Colonic mucosa (tissue), 4 donors: ENCODE measurements at regions not wholly inside any gene's neighbourhood (a gene's known extent, or its start where the extent isn't known, plus 50 kb on each side); places are given as distances from the start of the nearest gene placed in this dataset.
A peak's percentile ranks its signal among the peaks of the same experiment; 100 is the strongest.

Experiments
- DNase-seq: peaks from one replicate; pipeline ENCODE4 v3.0.0-alpha.2; 2020
- H3K27ac ChIP-seq: fragments of 200-600 bp; one replicate; pipeline ENCODE4 v1.8.0; 2021
- H3K27me3 ChIP-seq: fragments of 200-600 bp; one replicate; pipeline ENCODE4 v1.8.0; 2021
- H3K36me3 ChIP-seq: fragments of 200-600 bp; one replicate; pipeline ENCODE4 v1.8.0; 2021
- H3K4me1 ChIP-seq: fragments of 200-600 bp; one replicate; pipeline ENCODE4 v1.8.0; 2021; ENCODE audit warnings: mild to moderate bottlenecking
- H3K4me3 ChIP-seq: fragments of 200-600 bp; one replicate; pipeline ENCODE4 v1.8.0; 2021
- H3K9ac ChIP-seq, 2 donors: one replicate each; pipeline ENCODE4 v1.7.0; 2013; ENCODE audit warnings: control low read depth in 2 of 2, low read depth in 2 of 2, low read length in 2 of 2
- H3K9me3 ChIP-seq: fragments of 200-600 bp; one replicate; pipeline ENCODE4 v1.8.0; 2021
- CTCF ChIP-seq: fragments of 200-600 bp; IDR thresholded peaks from one replicate; pipeline ENCODE4 v1.8.0; 2022; ENCODE audit warnings: antibody characterized with exemption, mild to moderate bottlenecking
- intact Hi-C: fragments of 100-400 bp; cut with DNase I; formaldehyde crosslinking; loops from one replicate; pipeline ENCODE4 v1.14.1; 2022
- donor health status: healthy.
- donor health status: DM: no; HTN: no; CAD: no.
- donor health status: DM: no; HTN: no; CAD: no.

- no peak for TF ChIP-seq CTCF
- Histone ChIP-seq H3K9ac (no peak overlapping the region), H3K4me3 (no peak overlapping the region), H3K27me3 (no peaks in the 10 kb centered on the region), H3K9me3 (no peaks in the 10 kb centered on the region), H3K36me3 (no peaks in the 10 kb centered on the region), H3K27ac (no peak overlapping the region), H3K4me1 (no peaks in the 10 kb centered on the region)
- intact Hi-C loops, result no loop called here
- no peak for DNase-seq
Observed at GRCh38 chr4:112802780-112803179, 165.8 kb downstream of the LARP7 start.

GRCh38 chr4:112807083-112807482 is 170.1 kb downstream of the LARP7 start:
- TF ChIP-seq CTCF, result no peak
- intact Hi-C loops, result no loop called here
- no peak for DNase-seq
- Histone ChIP-seq H3K27ac (no peak overlapping the region), H3K4me1 (no peaks in the 10 kb centered on the region), H3K9me3 (no peaks in the 10 kb centered on the region), H3K36me3 (no peaks in the 10 kb centered on the region), H3K9ac (no peak overlapping the region), H3K4me3 (no peak overlapping the region), H3K27me3 (no peaks in the 10 kb centered on the region)

GRCh38 chr4:112808001-112808400 is 171.1 kb downstream of the LARP7 start:
- H3K9me3 ChIP-seq, result no peaks in the 10 kb centered on the region
- no peak overlapping the region for H3K27ac ChIP-seq
- no peaks in the 10 kb centered on the region for H3K36me3 ChIP-seq
- H3K4me3 ChIP-seq, result no peak overlapping the region
- no peaks in the 10 kb centered on the region for H3K4me1 ChIP-seq
- no peak overlapping the region for H3K9ac ChIP-seq
- no peak for TF ChIP-seq CTCF
- intact Hi-C loops, result no loop called here
- no peak for DNase-seq
- H3K27me3 ChIP-seq, result no peaks in the 10 kb centered on the region

GRCh38 chr4:112813790-112814189 is 176.8 kb downstream of the LARP7 start:
- Histone ChIP-seq H3K9me3 (no peaks in the 10 kb centered on the region), H3K4me3 (no peak overlapping the region), H3K9ac (no peak overlapping the region), H3K4me1 (no peaks in the 10 kb centered on the region), H3K27me3 (no peaks in the 10 kb centered on the region), H3K27ac (no peak overlapping the region), H3K36me3 (no peaks in the 10 kb centered on the region)
- intact Hi-C loops, result no loop called here
- DNase-seq, result no peak
- no peak for TF ChIP-seq CTCF

- no peaks in the 10 kb centered on the region for H3K36me3 ChIP-seq
- H3K27me3 ChIP-seq, result no peaks in the 10 kb centered on the region
- TF ChIP-seq CTCF, result no peak
- intact Hi-C loops, result no loop called here
- H3K4me1 ChIP-seq, result no peaks in the 10 kb centered on the region
- DNase-seq, result peak; percentile 34
- peak overlapping the region; percentile 8 for H3K27ac ChIP-seq
- no peaks in the 10 kb centered on the region for H3K9me3 ChIP-seq
- H3K4me3 ChIP-seq, result peak overlapping the region; percentile 19
- no peak overlapping the region for H3K9ac ChIP-seq
Observed at GRCh38 chr4:112817933-112818593, 181.1 kb downstream of the LARP7 start.
